GM19240 (cell line): ENCODE measurements at regions not wholly inside any gene's neighbourhood (a gene's known extent, or its start where the extent isn't known, plus 50 kb on each side); places are given as distances from the start of the nearest gene placed in this dataset.
A peak's percentile ranks its signal among the peaks of the same experiment; 100 is the strongest.
"Not testable (repeated sequence)": the region's sequence is repeated elsewhere in the genome, so short reads cannot be mapped to it uniquely, and the experiment has no call there.

Experiments used
- DNase-seq: peaks from one replicate; pipeline ENCODE4 v3.0.0; 2011; ENCODE audit warnings: low spot score; ENCODE audit not compliant: insufficient read length

- not testable (repeated sequence) for DNase-seq
Observed at GRCh38 chr4:159030297-159030696, 72.6 kb upstream of the RAPGEF2 start.

GRCh38 chr4:159035570-159035969 lies 67.3 kb upstream of the RAPGEF2 start:
- DNase-seq = peak; percentile 6

GRCh38 chr4:159038536-159038935 lies 64.3 kb upstream of the RAPGEF2 start:
- no peak for DNase-seq

- DNase-seq = no peak
Observed at GRCh38 chr4:159041054-159042034, 61.5 kb upstream of the RAPGEF2 start.

- DNase-seq = no peak
Observed at GRCh38 chr4:159042097-159042605, 60.7 kb upstream of the RAPGEF2 start.

GRCh38 chr4:159042868-159043267 lies 60.0 kb upstream of the RAPGEF2 start:
- no peak for DNase-seq

- DNase-seq = no peak
Observed at GRCh38 chr4:159043861-159044260, 59.0 kb upstream of the RAPGEF2 start.

GRCh38 chr4:159045321-159045720 lies 57.6 kb upstream of the RAPGEF2 start:
- no peak for DNase-seq

- no peak for DNase-seq
Observed at GRCh38 chr4:159046683-159047082, 56.2 kb upstream of the RAPGEF2 start.

DNA sequence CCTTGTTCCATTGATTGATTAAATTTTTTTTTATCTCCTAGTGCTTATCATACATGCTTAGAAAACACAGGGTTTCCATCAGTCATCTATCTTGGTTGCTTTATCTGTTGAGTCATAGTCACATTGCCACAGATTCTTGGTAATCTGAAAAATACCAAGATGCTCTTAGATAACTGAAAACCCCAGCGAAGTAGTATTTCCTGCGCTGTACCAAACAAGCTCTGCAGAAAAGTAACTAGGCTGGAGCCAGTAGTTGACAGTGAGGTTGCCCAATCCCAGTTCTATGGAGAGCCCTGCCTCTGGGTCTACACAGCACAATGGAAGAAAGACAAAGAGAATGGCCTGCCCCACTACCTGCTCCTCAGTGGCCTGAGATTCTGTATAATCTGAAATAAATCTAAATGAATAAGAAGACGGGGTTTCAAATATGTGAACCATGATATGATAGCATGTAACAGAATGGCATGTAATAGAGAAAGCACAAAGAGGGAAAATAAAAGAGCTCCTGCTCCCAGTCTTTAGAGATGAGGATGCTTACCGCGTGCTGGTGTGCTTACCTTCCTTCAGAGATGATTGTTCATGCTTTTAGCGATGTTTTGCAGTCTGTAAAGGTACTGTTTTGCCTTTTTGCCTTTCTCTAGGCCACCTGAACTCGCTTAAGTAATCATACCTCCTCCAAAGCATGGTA lies 55.3 kb upstream of the RAPGEF2 start:
- DNase-seq = no peak

DNA sequence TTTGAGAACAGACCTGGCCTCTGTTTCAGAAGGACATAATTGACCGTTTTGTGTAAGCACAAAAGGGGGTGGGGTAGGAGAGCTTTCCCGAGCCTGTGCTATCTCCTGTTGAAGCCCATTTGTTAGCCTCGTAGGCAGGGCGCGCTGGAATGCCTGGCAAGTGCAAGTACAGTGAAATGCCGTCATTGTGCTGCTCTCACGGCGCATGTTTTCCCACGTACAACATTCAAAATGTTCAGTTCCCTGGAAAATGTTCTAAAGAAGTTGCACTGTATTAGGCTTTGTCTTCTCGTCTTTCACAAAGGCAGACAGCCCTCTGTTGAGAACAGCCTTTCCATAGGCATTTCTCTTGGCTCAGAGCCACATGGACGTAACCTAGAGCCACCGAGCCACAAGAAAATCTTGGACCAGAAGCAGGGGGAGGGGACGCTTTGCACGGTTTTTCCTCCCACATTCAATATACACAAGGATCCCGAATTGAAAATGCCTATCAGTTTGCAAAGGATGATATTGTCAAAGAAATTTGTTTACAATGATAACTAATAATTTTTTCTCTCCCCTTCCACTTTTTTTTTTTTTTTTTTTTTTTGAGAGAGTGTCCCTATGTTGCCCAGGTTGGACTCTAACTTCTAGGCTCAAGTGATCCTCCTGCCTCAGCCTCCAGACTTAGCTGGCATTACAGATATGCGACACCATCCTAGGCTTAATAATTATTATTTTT lies 54.6 kb upstream of the RAPGEF2 start:
- DNase-seq = no peak

- no peak for DNase-seq
Observed at GRCh38 chr4:159049780-159050375, 53.0 kb upstream of the RAPGEF2 start.

- peak; percentile 35 for DNase-seq
Observed at GRCh38 chr4:159051245-159052071, 51.4 kb upstream of the RAPGEF2 start.

DNA sequence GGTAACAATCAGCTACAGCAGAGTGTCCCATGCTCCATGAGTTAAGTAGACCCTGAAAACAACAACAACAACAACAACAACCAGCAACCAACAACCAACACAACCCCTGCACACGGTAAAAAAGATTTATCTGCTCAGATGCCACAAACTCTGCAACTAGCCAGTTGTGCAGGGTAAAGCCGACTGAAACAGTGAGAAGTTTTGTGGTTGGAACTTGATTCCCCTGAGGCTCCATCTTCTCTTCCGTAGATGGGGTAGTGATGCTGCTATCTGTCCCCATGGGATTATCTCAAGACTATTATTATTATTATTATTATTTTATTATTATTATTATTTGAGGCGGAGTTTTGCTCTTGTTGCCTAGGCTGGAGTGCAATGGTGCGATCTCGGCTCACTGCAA lies 50.6 kb upstream of the RAPGEF2 start:
- DNase-seq = no peak
